Middle frontal gyrus (tissue), 1 donor: ENCODE measurements at regions not wholly inside any gene's neighbourhood (a gene's known extent, or its start where the extent isn't known, plus 50 kb on each side); places are given as distances from the start of the nearest gene placed in this dataset.

Experiments
- DNase-seq: peaks from one replicate; pipeline ENCODE4 v3.0.0-alpha.2; 2015; ENCODE audit warnings: low spot score; ENCODE audit errors: extremely low spot score

- no peak for DNase-seq
Observed at GRCh38 chr17:77455111-77455890, 314.5 kb downstream of the SEC14L1 start.

- DNase-seq, result no peak
Observed at GRCh38 chr17:77455891-77456260, 315.1 kb downstream of the SEC14L1 start.

GRCh38 chr17:77456271-77456950, 315.6 kb downstream of the SEC14L1 start:
- no peak for DNase-seq

- no peak for DNase-seq
Observed at GRCh38 chr17:77456951-77457548, 316.3 kb downstream of the SEC14L1 start.

GRCh38 chr17:77457572-77458201, 316.9 kb downstream of the SEC14L1 start:
- DNase-seq, result no peak

GRCh38 chr17:77458202-77459017, 317.6 kb downstream of the SEC14L1 start:
- DNase-seq, result no peak

- DNase-seq, result no peak
Observed at GRCh38 chr17:77459018-77459755, 318.4 kb downstream of the SEC14L1 start.

- DNase-seq, result no peak
Observed at GRCh38 chr17:77460514-77461046, 319.8 kb downstream of the SEC14L1 start.

- DNase-seq, result no peak
Observed at GRCh38 chr17:77461277-77462057, 320.7 kb downstream of the SEC14L1 start.

- no peak for DNase-seq
Observed at GRCh38 chr17:77462090-77462489, 321.3 kb downstream of the SEC14L1 start.

- no peak for DNase-seq
Observed at GRCh38 chr17:77462553-77463497, 322.1 kb downstream of the SEC14L1 start.

- DNase-seq, result no peak
Observed at GRCh38 chr17:77464988-77465357, 324.2 kb downstream of the SEC14L1 start.

- no peak for DNase-seq
Observed at GRCh38 chr17:77465358-77466041, 324.7 kb downstream of the SEC14L1 start.

GRCh38 chr17:77466140-77466539, 325.4 kb downstream of the SEC14L1 start:
- DNase-seq, result no peak

GRCh38 chr17:77466596-77467223, 325.9 kb downstream of the SEC14L1 start:
- DNase-seq, result no peak

- DNase-seq, result no peak
Observed at GRCh38 chr17:77467521-77467920, 326.8 kb downstream of the SEC14L1 start.

GRCh38 chr17:77468897-77469296, 328.1 kb downstream of the SEC14L1 start:
- no peak for DNase-seq
